ENCODE measurements at regions not wholly inside any gene's neighbourhood (a gene's known extent, or its start where the extent isn't known, plus 50 kb on each side); places are given as distances from the start of the nearest gene placed in this dataset.
"Not testable (repeated sequence)": the region's sequence is repeated elsewhere in the genome, so short reads cannot be mapped to it uniquely, and the experiment has no call there.

GRCh38 chr10:106078895-106079576, 1085.5 kb downstream of the SORCS1 start:
- no peak for DNase-seq (ENCODE audit: low spot score)

GRCh38 chr10:106076496-106076895, 1088.0 kb downstream of the SORCS1 start:
- no peak for DNase-seq (ENCODE audit: low spot score)

- no peak for DNase-seq (ENCODE audit: low spot score)
These were observed 1111.4 kb downstream of the SORCS1 start for GRCh38 chr10:106053061-106053460.

- no peak for DNase-seq (ENCODE audit: low spot score)
These were observed 1120.0 kb downstream of the SORCS1 start for GRCh38 chr10:106044503-106044902.

GRCh38 chr10:106043863-106044262, 1120.6 kb downstream of the SORCS1 start:
- no peak for DNase-seq (ENCODE audit: low spot score)

- DNase-seq (ENCODE audit: low spot score): no peak
These were observed 1126.3 kb downstream of the SORCS1 start for GRCh38 chr10:106038246-106038645.

- DNase-seq (ENCODE audit: low spot score): no peak
These were observed 1131.4 kb downstream of the SORCS1 start for GRCh38 chr10:106033065-106033464.

- no peak for DNase-seq (ENCODE audit: low spot score)
These were observed 1132.0 kb downstream of the SORCS1 start for GRCh38 chr10:106032450-106033002.

GRCh38 chr10:106027240-106027639, 1137.3 kb downstream of the SORCS1 start:
- no peak for DNase-seq (ENCODE audit: low spot score)

- peak; percentile 2 for DNase-seq (ENCODE audit: low spot score)
These were observed 1139.2 kb downstream of the SORCS1 start for GRCh38 chr10:106025208-106025811.

GRCh38 chr10:106023329-106023728, 1141.2 kb downstream of the SORCS1 start:
- no peak for DNase-seq (ENCODE audit: low spot score)

- not testable (repeated sequence) for DNase-seq (ENCODE audit: low spot score)
These were observed 1144.9 kb downstream of the SORCS1 start for GRCh38 chr10:106019559-106019958.

GRCh38 chr10:106015369-106016199, 1148.9 kb downstream of the SORCS1 start:
- DNase-seq (ENCODE audit: low spot score): not testable (repeated sequence)

GRCh38 chr10:106011250-106011649, 1153.3 kb downstream of the SORCS1 start:
- no peak for DNase-seq (ENCODE audit: low spot score)

GRCh38 chr10:106000721-106001120, 1163.8 kb downstream of the SORCS1 start:
- DNase-seq (ENCODE audit: low spot score): no peak

- no peak for DNase-seq (ENCODE audit: low spot score)
These were observed 1170.9 kb downstream of the SORCS1 start for GRCh38 chr10:105993609-105994008.

- DNase-seq (ENCODE audit: low spot score): no peak
These were observed 1171.6 kb downstream of the SORCS1 start for GRCh38 chr10:105992928-105993327.

- no peak for DNase-seq (ENCODE audit: low spot score)
These were observed 1174.0 kb downstream of the SORCS1 start for GRCh38 chr10:105990529-105990928.

GRCh38 chr10:105989995-105990394, 1174.5 kb downstream of the SORCS1 start:
- no peak for DNase-seq (ENCODE audit: low spot score)

GRCh38 chr10:105988848-105989247, 1175.7 kb downstream of the SORCS1 start:
- DNase-seq (ENCODE audit: low spot score): no peak

- no peak for DNase-seq (ENCODE audit: low spot score)
These were observed 1177.4 kb downstream of the SORCS1 start for GRCh38 chr10:105986912-105987635.

GRCh38 chr10:105986486-105986885, 1178.0 kb downstream of the SORCS1 start:
- DNase-seq (ENCODE audit: low spot score): no peak
